Lung (tissue), 11 donors: ENCODE measurements at regions not wholly inside any gene's neighbourhood (a gene's known extent, or its start where the extent isn't known, plus 50 kb on each side); places are given as distances from the start of the nearest gene placed in this dataset.

Experiments
- ATAC-seq: fragments of 200-7000 bp; cut with Tn5 transposase; one replicate; pipeline ENCODE4 v1.9.1; 2020; ENCODE audit warnings: moderate number of reproducible peaks; ENCODE audit not compliant: insufficient read depth, low FRiP score
- DNase-seq, 3 donors: peaks; one replicate each; pipeline ENCODE4 v3.0.0-alpha.2; 2013 to 2017
- H3K27ac ChIP-seq, 2 donors: one replicate each; pipeline ENCODE4 v1.5.1; 2013; ENCODE audit warnings: mild to moderate bottlenecking in 2 of 2, moderate library complexity in 2 of 2, control low read depth in 1 of 2, inconsistent platforms in 1 of 2, low read depth in 1 of 2, low read length in 1 of 2
- H3K27me3 ChIP-seq, 3 donors: one replicate each; pipeline ENCODE4 v1.5.1; 2013; ENCODE audit warnings: low read length in 2 of 3; ENCODE audit not compliant: control insufficient read depth in 3 of 3, insufficient read depth in 3 of 3
- H3K36me3 ChIP-seq, 4 donors: one replicate each; pipeline ENCODE4 v1.5.1; 2013; ENCODE audit warnings: low read length in 4 of 4, mild to moderate bottlenecking in 1 of 4, moderate library complexity in 1 of 4; ENCODE audit not compliant: control insufficient read depth in 4 of 4, insufficient read depth in 4 of 4
- H3K4me1 ChIP-seq, 5 donors: one replicate each; pipeline ENCODE4 v1.5.1; 2013; ENCODE audit warnings: low read length in 5 of 5, mild to moderate bottlenecking in 2 of 5, moderate library complexity in 1 of 5; ENCODE audit not compliant: control insufficient read depth in 5 of 5, insufficient read depth in 5 of 5
- H3K4me3 ChIP-seq: one replicate; pipeline ENCODE4 v1.5.1; 2013; ENCODE audit warnings: mild to moderate bottlenecking, control low read depth, moderate library complexity
- H3K9ac ChIP-seq, 2 donors: one replicate each; pipeline ENCODE4 v1.5.1; 2013; ENCODE audit warnings: low read length in 2 of 2, control low read depth in 1 of 2; ENCODE audit not compliant: insufficient read depth in 1 of 2
- H3K9me3 ChIP-seq, 4 donors: one replicate each; pipeline ENCODE4 v1.5.1; 2013; ENCODE audit warnings: low read length in 3 of 4, mild to moderate bottlenecking in 1 of 4, moderate library complexity in 1 of 4; ENCODE audit not compliant: control insufficient read depth in 4 of 4, insufficient read depth in 3 of 4
- WGBS, 2 donors: extraction: QIAGEN DNeasy Blood & Tissue Kit; methylation state at CpG; one replicate each; pipeline ENCODE4 v1.1.7; 2013; 5-methylcytosine and 5-hydroxymethylcytosine counted together
- TF ChIP-seq, protein P1 (sequence below): IDR thresholded peaks from 2 replicates; pipeline ENCODE4 v1.5.1; 2012; ENCODE audit warnings: mild to moderate bottlenecking; ENCODE audit errors: control extremely low read depth, extremely low read depth
- donor health status: control.
- donor health status: control.
- donor health status: Bipolar disorder and iron deficiency.
- donor health status: healthy.
- donor health status: DM: yes; HTN: yes; CAD: no.

DNA sequence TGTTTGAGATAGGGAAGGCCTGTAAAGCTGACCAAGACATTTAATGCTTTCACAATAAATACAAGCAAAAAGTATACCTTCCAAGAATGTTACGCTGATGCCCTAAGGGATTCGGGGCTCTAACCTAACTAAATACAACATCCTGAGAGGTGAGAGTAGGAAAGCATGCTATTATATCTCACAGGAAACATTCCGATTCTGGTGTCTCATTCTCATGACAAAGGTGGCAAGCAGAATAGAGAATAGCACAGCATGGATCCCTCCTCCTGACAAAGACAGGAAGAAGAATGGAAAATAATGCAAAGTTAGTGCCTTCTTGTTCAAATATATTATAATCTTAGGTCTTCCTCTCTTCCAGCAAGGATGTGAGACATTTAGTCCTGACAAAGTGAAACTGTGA, 504.3 kb downstream of the TFEC start:
- Histone ChIP-seq H3K27me3 (no peaks in the 10 kb centered on the region), H3K9ac (no peak overlapping the region), H3K27ac (no peak overlapping the region), H3K9me3 (peaks cover 0 to 6% (median 3%) of the 10 kb centered on the region in 4 donors), H3K4me1 (no peaks in the 10 kb centered on the region), H3K4me3 (no peak overlapping the region), H3K36me3 (no peaks in the 10 kb centered on the region)
- WGBS, 2 donors = 73 to 77% methylated on average over 3 of the region's 3 CpGs
- ATAC-seq (no peak), DNase-seq (no peak)
- TF ChIP-seq, protein P1, sequence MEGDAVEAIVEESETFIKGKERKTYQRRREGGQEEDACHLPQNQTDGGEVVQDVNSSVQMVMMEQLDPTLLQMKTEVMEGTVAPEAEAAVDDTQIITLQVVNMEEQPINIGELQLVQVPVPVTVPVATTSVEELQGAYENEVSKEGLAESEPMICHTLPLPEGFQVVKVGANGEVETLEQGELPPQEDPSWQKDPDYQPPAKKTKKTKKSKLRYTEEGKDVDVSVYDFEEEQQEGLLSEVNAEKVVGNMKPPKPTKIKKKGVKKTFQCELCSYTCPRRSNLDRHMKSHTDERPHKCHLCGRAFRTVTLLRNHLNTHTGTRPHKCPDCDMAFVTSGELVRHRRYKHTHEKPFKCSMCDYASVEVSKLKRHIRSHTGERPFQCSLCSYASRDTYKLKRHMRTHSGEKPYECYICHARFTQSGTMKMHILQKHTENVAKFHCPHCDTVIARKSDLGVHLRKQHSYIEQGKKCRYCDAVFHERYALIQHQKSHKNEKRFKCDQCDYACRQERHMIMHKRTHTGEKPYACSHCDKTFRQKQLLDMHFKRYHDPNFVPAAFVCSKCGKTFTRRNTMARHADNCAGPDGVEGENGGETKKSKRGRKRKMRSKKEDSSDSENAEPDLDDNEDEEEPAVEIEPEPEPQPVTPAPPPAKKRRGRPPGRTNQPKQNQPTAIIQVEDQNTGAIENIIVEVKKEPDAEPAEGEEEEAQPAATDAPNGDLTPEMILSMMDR = no peak

DNA sequence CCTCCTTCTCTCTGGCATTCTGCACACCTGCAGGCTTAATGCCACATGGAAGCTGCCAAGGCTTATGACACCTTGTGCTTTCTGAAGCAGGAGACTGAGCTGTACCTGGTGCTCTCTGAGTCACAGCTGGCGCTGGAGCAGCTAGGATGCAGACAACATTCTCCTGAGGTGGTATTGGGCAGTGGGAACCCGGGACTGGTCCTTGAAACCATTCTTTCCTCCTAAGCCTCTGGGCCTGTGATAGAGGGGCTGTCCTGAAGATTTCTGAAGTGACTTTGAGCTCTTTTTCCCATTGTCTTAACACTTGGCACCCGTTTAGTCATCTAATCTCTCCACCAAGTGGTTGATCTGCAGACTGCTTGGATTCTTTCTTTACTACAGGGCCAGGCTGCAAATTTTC, 508.4 kb downstream of the TFEC start:
- no peak for DNase-seq
- 85 to 88% methylated on average over 3 of the region's 3 CpGs for WGBS, 2 donors
- TF ChIP-seq, protein P1 = no peak
- no peak overlapping the region for H3K9ac ChIP-seq
- no peaks in the 10 kb centered on the region for H3K4me1 ChIP-seq
- ATAC-seq = no peak
- H3K27ac ChIP-seq = no peak overlapping the region
- no peaks in the 10 kb centered on the region for H3K27me3 ChIP-seq
- no peak overlapping the region for H3K4me3 ChIP-seq
- H3K9me3 ChIP-seq = peaks cover 0 to 12% (median 3%) of the 10 kb centered on the region in 4 donors
- H3K36me3 ChIP-seq = no peaks in the 10 kb centered on the region

DNA sequence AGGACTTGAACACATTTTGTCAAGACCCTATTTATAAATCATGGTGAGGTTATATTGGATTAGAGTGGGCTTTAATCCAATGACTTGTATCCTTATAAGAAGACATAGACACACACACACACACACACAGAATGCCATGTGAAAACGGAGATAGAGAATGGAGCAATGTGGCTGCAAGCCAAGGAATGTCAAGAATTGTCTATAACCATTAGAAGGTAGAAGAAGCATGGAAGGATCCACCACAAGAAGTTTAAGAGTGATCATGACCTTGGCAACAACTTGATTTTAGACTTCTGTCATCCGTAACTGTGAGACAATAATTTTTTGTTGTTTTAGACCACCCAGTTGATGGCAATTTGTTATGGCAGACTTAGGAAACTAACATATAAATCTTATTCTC, 514.2 kb downstream of the TFEC start:
- H3K9ac ChIP-seq = no peak overlapping the region
- DNase-seq (no peak), ATAC-seq (no peak)
- no peaks in the 10 kb centered on the region for H3K27me3 ChIP-seq
- 70 to 79% methylated on average over 2 of the region's 2 CpGs for WGBS, 2 donors
- H3K9me3 ChIP-seq = peaks cover 0 to 5% (median 0%) of the 10 kb centered on the region in 4 donors
- H3K4me1 ChIP-seq = no peaks in the 10 kb centered on the region
- TF ChIP-seq, protein P1 = no peak
- H3K27ac ChIP-seq = no peak overlapping the region
- no peaks in the 10 kb centered on the region for H3K36me3 ChIP-seq
- H3K4me3 ChIP-seq = no peak overlapping the region

DNA sequence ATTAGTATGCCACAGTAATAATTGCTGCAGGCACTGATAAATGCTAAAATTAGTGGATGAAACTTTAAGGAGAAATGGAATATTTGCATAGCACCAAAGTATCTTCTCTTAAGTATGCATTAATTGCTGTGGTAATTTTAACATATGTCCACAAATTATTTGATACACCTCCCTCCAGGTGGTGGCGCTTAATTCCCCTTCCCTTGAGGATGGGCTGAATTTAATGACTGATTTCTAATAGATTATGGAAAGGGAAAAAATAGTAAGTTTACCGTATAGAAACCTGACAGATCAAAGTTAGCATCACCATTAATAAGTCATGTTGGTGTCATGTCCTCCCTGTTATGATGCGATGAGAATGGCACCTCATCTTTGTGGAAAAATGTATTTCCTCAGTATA, 519.2 kb downstream of the TFEC start:
- H3K9ac ChIP-seq = no peak overlapping the region
- no peak overlapping the region for H3K27ac ChIP-seq
- WGBS, 2 donors = 96% methylated on average over 3 of the region's 3 CpGs
- no peaks in the 10 kb centered on the region for H3K36me3 ChIP-seq
- ATAC-seq (no peak), DNase-seq (no peak)
- no peaks in the 10 kb centered on the region for H3K9me3 ChIP-seq
- TF ChIP-seq, protein P1 = no peak
- H3K27me3 ChIP-seq = no peaks in the 10 kb centered on the region
- H3K4me3 ChIP-seq = no peak overlapping the region
- H3K4me1 ChIP-seq = no peaks in the 10 kb centered on the region
